Trophoblast cell (in vitro differentiated cells and primary cell): ENCODE measurements at regions not wholly inside any gene's neighbourhood (a gene's known extent, or its start where the extent isn't known, plus 50 kb on each side); places are given as distances from the start of the nearest gene placed in this dataset.

ENCODE experiments used
- DNase-seq, 2 donors: peaks; one replicate each; pipeline ENCODE4 v3.0.0-alpha.2; 2016
- H2AFZ ChIP-seq: 2 replicates; pipeline ENCODE4 v1.6.1; 2013; ENCODE audit warnings: low read length, moderate library complexity, mild to moderate bottlenecking; ENCODE audit not compliant: insufficient read depth, poor library complexity
- H2AK5ac ChIP-seq: 2 replicates; pipeline ENCODE4 v1.6.1; 2013; ENCODE audit warnings: mild to moderate bottlenecking, low read length
- H2BK120ac ChIP-seq: 2 replicates; pipeline ENCODE4 v1.6.1; 2013; ENCODE audit warnings: low read length, mild to moderate bottlenecking, moderate library complexity; ENCODE audit not compliant: insufficient read depth, poor library complexity
- H2BK12ac ChIP-seq: 2 replicates; pipeline ENCODE4 v1.6.1; 2013; ENCODE audit warnings: mild to moderate bottlenecking, low read length, moderate library complexity
- H2BK5ac ChIP-seq: 2 replicates; pipeline ENCODE4 v1.6.1; 2013; ENCODE audit warnings: low read length, low read depth, moderate library complexity, mild to moderate bottlenecking; ENCODE audit not compliant: poor library complexity
- H3K14ac ChIP-seq: 2 replicates; pipeline ENCODE4 v1.6.1; 2013; ENCODE audit warnings: mild to moderate bottlenecking, low read length
- H3K18ac ChIP-seq: 2 replicates; pipeline ENCODE4 v1.6.1; 2013; ENCODE audit warnings: mild to moderate bottlenecking, low read length
- H3K23ac ChIP-seq: 2 replicates; pipeline ENCODE4 v1.6.1; 2013; ENCODE audit warnings: low read length
- H3K27ac ChIP-seq: 2 replicates; pipeline ENCODE4 v1.5.1; 2013; ENCODE audit warnings: low read depth, mild to moderate bottlenecking, inconsistent platforms, low read length, moderate library complexity
- H3K27me3 ChIP-seq: 2 replicates; pipeline ENCODE4 v1.6.1; 2013; ENCODE audit warnings: inconsistent platforms, mild to moderate bottlenecking, low read length, moderate library complexity; ENCODE audit not compliant: insufficient read depth
- H3K36me3 ChIP-seq, 2 experiments: 1 replicate in 1 of 2; 2 replicates in 1 of 2; pipeline ENCODE4 v1.6.1; 2013; ENCODE audit warnings: low read length in 2 of 2, mild to moderate bottlenecking in 2 of 2, moderate library complexity in 1 of 2; ENCODE audit not compliant: insufficient read depth in 2 of 2, control insufficient read depth in 1 of 2
- H3K4ac ChIP-seq: 2 replicates; pipeline ENCODE4 v1.6.1; 2013; ENCODE audit warnings: low read depth, mild to moderate bottlenecking, low read length, moderate library complexity
- H3K4me1 ChIP-seq, 2 experiments: 1 replicate in 1 of 2; 2 replicates in 1 of 2; pipeline ENCODE4 v1.6.1; 2013; ENCODE audit warnings: low read length in 2 of 2, mild to moderate bottlenecking in 2 of 2, moderate library complexity in 1 of 2; ENCODE audit not compliant: insufficient read depth in 2 of 2, control insufficient read depth in 1 of 2
- H3K4me2 ChIP-seq: 2 replicates; pipeline ENCODE4 v1.6.1; 2013; ENCODE audit warnings: inconsistent platforms, mild to moderate bottlenecking, low read length, moderate library complexity
- H3K4me3 ChIP-seq: 2 replicates; pipeline ENCODE4 v1.5.1; 2013; ENCODE audit warnings: mild to moderate bottlenecking, low read depth, low read length, inconsistent platforms
- H3K79me1 ChIP-seq: one replicate; pipeline ENCODE4 v1.6.1; 2013; ENCODE audit warnings: low read length
- H3K79me2 ChIP-seq: 2 replicates; pipeline ENCODE4 v1.6.1; 2013; ENCODE audit warnings: low read length, mild to moderate bottlenecking; ENCODE audit not compliant: control insufficient read depth, insufficient read depth, poor library complexity
- H3K9ac ChIP-seq: 2 replicates; pipeline ENCODE4 v1.6.1; 2013; ENCODE audit warnings: mild to moderate bottlenecking, low read length
- H3K9me3 ChIP-seq: 2 replicates; pipeline ENCODE4 v1.6.1; 2013; ENCODE audit warnings: low read depth, mild to moderate bottlenecking, control low read depth, inconsistent platforms, low read length; ENCODE audit not compliant: insufficient read depth
- H4K12ac ChIP-seq: 2 replicates; pipeline ENCODE4 v1.6.1; 2013; ENCODE audit warnings: low read depth, mild to moderate bottlenecking, low read length, moderate library complexity
- H4K8ac ChIP-seq: 2 replicates; pipeline ENCODE4 v1.6.1; 2013; ENCODE audit warnings: low read depth, mild to moderate bottlenecking, low read length, moderate library complexity
- H4K91ac ChIP-seq: one replicate; pipeline ENCODE4 v1.6.1; 2013; ENCODE audit warnings: low read depth, mild to moderate bottlenecking, low read length, moderate library complexity
- WGBS: extraction: QIAGEN DNeasy Blood & Tissue Kit; methylation state at CpG from one replicate; pipeline ENCODE4 v1.1.7; 2013; ENCODE audit warnings: missing lambda C conversion rate; ENCODE audit not compliant: insufficient read length, insufficient coverage; ENCODE audit errors: extremely low coverage; 5-methylcytosine and 5-hydroxymethylcytosine counted together

- Histone ChIP-seq H3K4me1 (no peaks in the 10 kb centered on the region), H3K4me2 (no peak overlapping the region), H3K79me2 (no peaks in the 10 kb centered on the region), H3K14ac (no peak overlapping the region), H4K12ac (no peak overlapping the region), H4K91ac (no peak overlapping the region), H2BK5ac (no peak overlapping the region), H3K4ac (no peak overlapping the region), H4K8ac (no peak overlapping the region), H3K18ac (no peak overlapping the region), H3K27ac (no peak overlapping the region), H3K23ac (no peak overlapping the region), H3K27me3 (no peaks in the 10 kb centered on the region), H2AK5ac (no peak overlapping the region), H3K9ac (no peak overlapping the region), H2BK12ac (no peak overlapping the region), H3K36me3 (no peaks in the 10 kb centered on the region), H2AFZ (no peak overlapping the region), H3K4me3 (no peak overlapping the region), H2BK120ac (no peak overlapping the region), H3K9me3 (no peaks in the 10 kb centered on the region), H3K79me1 (no peaks in the 10 kb centered on the region)
- no CpG with 5 or more reads among the region's 3 CpGs for WGBS
- DNase-seq, result no peak
These were observed 527.0 kb downstream of the RAB28 start for GRCh38 chr4:12957108-12957507.

- Histone ChIP-seq H4K12ac (no peak overlapping the region), H3K9ac (no peak overlapping the region), H2AK5ac (no peak overlapping the region), H3K14ac (no peak overlapping the region), H3K4ac (no peak overlapping the region), H3K79me1 (no peaks in the 10 kb centered on the region), H2BK12ac (no peak overlapping the region), H3K4me3 (no peak overlapping the region), H3K36me3 (no peaks in the 10 kb centered on the region), H3K4me2 (no peak overlapping the region), H3K9me3 (no peaks in the 10 kb centered on the region), H3K27ac (no peak overlapping the region), H4K91ac (no peak overlapping the region), H4K8ac (no peak overlapping the region), H3K23ac (no peak overlapping the region), H2BK5ac (no peak overlapping the region), H3K18ac (no peak overlapping the region), H3K79me2 (no peaks in the 10 kb centered on the region), H3K4me1 (no peaks in the 10 kb centered on the region), H2AFZ (no peak overlapping the region), H2BK120ac (no peak overlapping the region), H3K27me3 (no peaks in the 10 kb centered on the region)
- no CpG with 5 or more reads among the region's 2 CpGs for WGBS
- DNase-seq, result no peak
These were observed 528.1 kb downstream of the RAB28 start for GRCh38 chr4:12956026-12956425.

GRCh38 chr4:12949719-12950490 is 534.2 kb downstream of the RAB28 start:
- Histone ChIP-seq H3K4ac (no peak overlapping the region), H3K36me3 (no peaks in the 10 kb centered on the region), H3K4me3 (no peak overlapping the region), H3K4me1 (no peaks in the 10 kb centered on the region), H2AK5ac (no peak overlapping the region), H3K27me3 (no peaks in the 10 kb centered on the region), H3K14ac (no peak overlapping the region), H2BK5ac (no peak overlapping the region), H4K12ac (no peak overlapping the region), H3K9ac (no peak overlapping the region), H3K79me2 (no peaks in the 10 kb centered on the region), H3K9me3 (no peaks in the 10 kb centered on the region), H4K8ac (no peak overlapping the region), H3K4me2 (no peak overlapping the region), H3K79me1 (no peaks in the 10 kb centered on the region), H3K23ac (no peak overlapping the region), H2BK120ac (no peak overlapping the region), H3K18ac (no peak overlapping the region), H2BK12ac (no peak overlapping the region), H4K91ac (no peak overlapping the region), H3K27ac (no peak overlapping the region), H2AFZ (no peak overlapping the region)
- DNase-seq, result no peak
- no CpG with 5 or more reads among the region's 3 CpGs for WGBS

- H3K4me3 ChIP-seq, result no peak overlapping the region
These were observed 541.1 kb downstream of the RAB28 start for GRCh38 chr4:12943069-12943468.

More at GRCh38 chr4:12943069-12943468, 541.1 kb downstream of the RAB28 start:
- H2AFZ ChIP-seq, result no peak overlapping the region
- H3K4me2 ChIP-seq, result no peak overlapping the region
- no peak overlapping the region for H3K23ac ChIP-seq
- no peak overlapping the region for H2BK12ac ChIP-seq
- H4K8ac ChIP-seq, result no peak overlapping the region
- no peaks in the 10 kb centered on the region for H3K79me1 ChIP-seq
- no CpG with 5 or more reads among the region's 4 CpGs for WGBS
- H3K79me2 ChIP-seq, result no peaks in the 10 kb centered on the region
- no peak for DNase-seq
- H3K27me3 ChIP-seq, result no peaks in the 10 kb centered on the region
- no peak overlapping the region for H4K12ac ChIP-seq
- no peaks in the 10 kb centered on the region for H3K36me3 ChIP-seq
- no peak overlapping the region for H3K4ac ChIP-seq
- no peak overlapping the region for H3K18ac ChIP-seq
- H3K27ac ChIP-seq, result no peak overlapping the region
- no peaks in the 10 kb centered on the region for H3K9me3 ChIP-seq
- H2BK5ac ChIP-seq, result no peak overlapping the region
- H3K14ac ChIP-seq, result no peak overlapping the region
- no peak overlapping the region for H2BK120ac ChIP-seq
- H3K9ac ChIP-seq, result no peak overlapping the region
- H3K4me1 ChIP-seq, result no peaks in the 10 kb centered on the region
- H4K91ac ChIP-seq, result no peak overlapping the region
- H2AK5ac ChIP-seq, result no peak overlapping the region
